LNCaP clone FGC (cell line): ENCODE measurements at regions not wholly inside any gene's neighbourhood (a gene's known extent, or its start where the extent isn't known, plus 50 kb on each side); places are given as distances from the start of the nearest gene placed in this dataset.

Experiments used
- DNase-seq: peaks from one replicate; pipeline ENCODE4 v3.0.0-alpha.2; 2011; ENCODE audit warnings: low read depth
- H3K4me3 ChIP-seq: 2 replicates; pipeline ENCODE4 v1.5.1; 2011; ENCODE audit warnings: mild to moderate bottlenecking, low read depth, low read length, control low read depth
- CTCF ChIP-seq: IDR thresholded peaks from 2 replicates; pipeline ENCODE4 v1.5.1; 2012; ENCODE audit warnings: mild to moderate bottlenecking; ENCODE audit not compliant: control insufficient read depth, insufficient read depth; ENCODE audit errors: extremely low read depth

GRCh38 chr3:110754212-110754916 is 317.3 kb upstream of the NECTIN3 start:
- TF ChIP-seq CTCF: no peak
- no peak overlapping the region for H3K4me3 ChIP-seq
- no peak for DNase-seq

- no peak overlapping the region for H3K4me3 ChIP-seq
- no peak for TF ChIP-seq CTCF
- DNase-seq: no peak
Measured at GRCh38 chr3:110755345-110755744, 316.3 kb upstream of the NECTIN3 start.

GRCh38 chr3:110756705-110757104 is 314.9 kb upstream of the NECTIN3 start:
- H3K4me3 ChIP-seq: no peak overlapping the region
- no peak for TF ChIP-seq CTCF
- DNase-seq: no peak

- no peak for TF ChIP-seq CTCF
- no peak for DNase-seq
- no peak overlapping the region for H3K4me3 ChIP-seq
Measured at GRCh38 chr3:110758208-110758607, 313.4 kb upstream of the NECTIN3 start.

GRCh38 chr3:110767156-110767555 is 304.5 kb upstream of the NECTIN3 start:
- H3K4me3 ChIP-seq: no peak overlapping the region
- TF ChIP-seq CTCF: no peak
- no peak for DNase-seq

- no peak overlapping the region for H3K4me3 ChIP-seq
- TF ChIP-seq CTCF: no peak
- no peak for DNase-seq
Measured at GRCh38 chr3:110767838-110768237, 303.8 kb upstream of the NECTIN3 start.

- H3K4me3 ChIP-seq: no peak overlapping the region
- TF ChIP-seq CTCF: no peak
- DNase-seq: no peak
Measured at GRCh38 chr3:110773413-110773954, 298.1 kb upstream of the NECTIN3 start.
